DND-41 (cell line): ENCODE measurements at regions not wholly inside any gene's neighbourhood (a gene's known extent, or its start where the extent isn't known, plus 50 kb on each side); places are given as distances from the start of the nearest gene placed in this dataset.

Experiments
- ATAC-seq: fragments of 200-7000 bp; cut with Tn5 transposase; 3 replicates; pipeline ENCODE4 v1.9.1; 2021; ENCODE audit warnings: low read depth; ENCODE audit not compliant: insufficient read depth
- DNase-seq: peaks from one replicate; pipeline ENCODE4 v3.0.0-alpha.2; 2020
- H2AFZ ChIP-seq: 2 replicates; pipeline ENCODE4 v1.6.0; 2012; ENCODE audit warnings: low read depth, low read length
- H3K27ac ChIP-seq: 2 replicates; pipeline ENCODE4 v1.5.1; 2012; ENCODE audit warnings: low read length, inconsistent platforms
- H3K27me3 ChIP-seq: fragments of 200-600 bp; sonication (generic); 2 replicates; pipeline ENCODE4 v1.6.0; 2012; ENCODE audit warnings: low read length, mild to moderate bottlenecking, inconsistent platforms; ENCODE audit not compliant: insufficient read depth, poor library complexity
- H3K36me3 ChIP-seq: 2 replicates; pipeline ENCODE4 v1.5.1; 2012; ENCODE audit warnings: low read length, inconsistent platforms; ENCODE audit not compliant: insufficient read depth
- H3K4me1 ChIP-seq: 2 replicates; pipeline ENCODE4 v1.5.1; 2012; ENCODE audit warnings: mild to moderate bottlenecking, low read length; ENCODE audit not compliant: insufficient read depth
- H3K4me2 ChIP-seq: 2 replicates; pipeline ENCODE4 v1.6.0; 2012; ENCODE audit warnings: mild to moderate bottlenecking, moderate library complexity, low read length, inconsistent platforms; ENCODE audit not compliant: insufficient read depth
- H3K4me3 ChIP-seq, 2 experiments: fragments of 200-600 bp in 1 of 2; shearing (Covaris generic) in 1 of 2; 2 replicates each; pipeline ENCODE4 v1.5.1; 2012 to 2016; ENCODE audit warnings: inconsistent platforms in 2 of 2, low read length in 2 of 2, mild to moderate bottlenecking in 2 of 2, low read depth in 1 of 2, moderate library complexity in 1 of 2
- H3K79me2 ChIP-seq: 2 replicates; pipeline ENCODE4 v1.6.0; 2012; ENCODE audit warnings: low read length, inconsistent platforms; ENCODE audit not compliant: insufficient read depth
- H3K9ac ChIP-seq: 2 replicates; pipeline ENCODE4 v1.6.0; 2012; ENCODE audit warnings: low read depth, mild to moderate bottlenecking, inconsistent platforms, low read length, moderate library complexity
- H3K9me3 ChIP-seq: 2 replicates; pipeline ENCODE4 v1.5.1; 2012; ENCODE audit warnings: low read length, moderate library complexity, mild to moderate bottlenecking, inconsistent platforms; ENCODE audit not compliant: insufficient read depth, severe bottlenecking
- H4K20me1 ChIP-seq: 2 replicates; pipeline ENCODE4 v1.6.0; 2012; ENCODE audit warnings: low read length; ENCODE audit not compliant: insufficient read depth
- CTCF ChIP-seq: IDR thresholded peaks from 2 replicates; pipeline ENCODE4 v1.5.1; 2012; ENCODE audit warnings: borderline replicate concordance, low read length, moderate library complexity, mild to moderate bottlenecking; ENCODE audit not compliant: poor library complexity, severe bottlenecking; ENCODE audit errors: extremely low read depth
- EZH2 ChIP-seq: IDR thresholded peaks from 3 replicates; pipeline ENCODE4 v1.6.1; 2012; ENCODE audit warnings: borderline replicate concordance, low read depth, mild to moderate bottlenecking, moderate library complexity, low read length, inconsistent platforms; ENCODE audit not compliant: severe bottlenecking

GRCh38 chrX:100204534-100204933, 205.5 kb downstream of the PCDH19 start:
- Histone ChIP-seq H3K36me3 (no peaks in the 10 kb centered on the region), H3K27ac (no peak overlapping the region), H3K4me3 (no peak overlapping the region), H3K4me2 (no peak overlapping the region), H4K20me1 (no peaks in the 10 kb centered on the region), H3K9me3 (no peaks in the 10 kb centered on the region), H3K4me1 (no peaks in the 10 kb centered on the region), H3K79me2 (no peaks in the 10 kb centered on the region), H3K9ac (no peak overlapping the region), H2AFZ (no peak overlapping the region), H3K27me3 (no peaks in the 10 kb centered on the region)
- TF ChIP-seq EZH2 = no peak
- no peak for TF ChIP-seq CTCF
- DNase-seq (no peak), ATAC-seq (no peak)

- no peak overlapping the region for H3K4me2 ChIP-seq
- no peaks in the 10 kb centered on the region for H3K36me3 ChIP-seq
- no peak overlapping the region for H3K4me3 ChIP-seq
- no peaks in the 10 kb centered on the region for H3K27me3 ChIP-seq
- no peak overlapping the region for H3K27ac ChIP-seq
- ATAC-seq (peak; percentile 63), DNase-seq (peak; percentile 5)
- H4K20me1 ChIP-seq = no peaks in the 10 kb centered on the region
- TF ChIP-seq EZH2 (no peak), CTCF (no peak)
- H3K79me2 ChIP-seq = no peaks in the 10 kb centered on the region
- no peak overlapping the region for H3K9ac ChIP-seq
- no peaks in the 10 kb centered on the region for H3K4me1 ChIP-seq
- no peak overlapping the region for H2AFZ ChIP-seq
- no peaks in the 10 kb centered on the region for H3K9me3 ChIP-seq
Observed at GRCh38 chrX:100194082-100194775, 215.8 kb downstream of the PCDH19 start.
